GM12878 (cell line): ENCODE measurements at regions not wholly inside any gene's neighbourhood (a gene's known extent, or its start where the extent isn't known, plus 50 kb on each side); places are given as distances from the start of the nearest gene placed in this dataset.
A peak's percentile ranks its signal among the peaks of the same experiment; 100 is the strongest.

Experiments
- ATAC-seq: fragments of 200-7000 bp; cut with Tn5 transposase; 3 replicates; pipeline ENCODE4 v1.9.1; 2020; ENCODE audit warnings: mild to moderate bottlenecking, moderate library complexity
- BruUV-seq: library from RNA; stranded (reverse); fragments of 400-500 nt; replicated peaks from 2 replicates; lab custom pipeline; 2021; lab: Mats Ljungman, UMichigan
- CTCF ChIA-PET: fragments of 300-600 bp; sonication (Branson Sonifier 250); formaldehyde crosslinking; extraction: SDS; loops from one replicate; lab custom pipeline; 2021; ENCODE audit warnings: inconsistent platforms; lab: Yijun Ruan, JAX
- POLR2A ChIA-PET: fragments of 350-600 bp; formaldehyde crosslinking; extraction: SDS; loops from one replicate; lab custom pipeline; 2021; ENCODE audit warnings: inconsistent platforms; lab: Charles Lee
- RAD21 ChIA-PET: fragments of 300-600 bp; sonication (Branson Sonifier 250); formaldehyde crosslinking; loops from one replicate; lab custom pipeline; 2023; ENCODE audit warnings: antibody characterized with exemption; ENCODE audit not compliant: unreplicated experiment; lab: Charles Lee
- SMC1A ChIA-PET: fragments of 300-600 bp; sonication (Branson Sonifier 250); formaldehyde crosslinking; loops from one replicate; lab custom pipeline; 2023; ENCODE audit not compliant: unreplicated experiment, uncharacterized antibody; lab: Charles Lee
- DNase-seq: peaks from one replicate; pipeline ENCODE4 v3.0.0-alpha.2; 2011; ENCODE audit warnings: low read depth, low spot score
- FAIRE-seq: peaks from 3 replicates; lab custom pipeline; 2011; peaks lifted over from hg19 to GRCh38; lab: Jason Lieb, UNC
- H2AFZ ChIP-seq: 2 replicates; pipeline ENCODE4 v1.6.0; 2011; ENCODE audit warnings: low read depth, low read length, control low read depth; ENCODE audit not compliant: control insufficient read depth
- H3K27ac ChIP-seq: 2 replicates; pipeline ENCODE4 v1.5.1; 2011; ENCODE audit warnings: control low read depth; ENCODE audit not compliant: control insufficient read depth, insufficient read depth
- H3K27me3 ChIP-seq, 2 experiments: replicated peaks in 1 of 2; 2 replicates each; pipeline versions ENCODE4 v1.6.0 to v1.6.1; 2011; ENCODE audit warnings: low read length in 1 of 2; ENCODE audit not compliant: control insufficient read depth in 2 of 2, insufficient read depth in 2 of 2
- H3K36me3 ChIP-seq, 2 experiments: 2 replicates each; pipeline ENCODE4 v1.5.1; 2011; ENCODE audit warnings: low read length in 1 of 2; ENCODE audit not compliant: control insufficient read depth in 2 of 2, insufficient read depth in 2 of 2
- H3K4me1 ChIP-seq: 2 replicates; pipeline ENCODE4 v1.6.1; 2011; ENCODE audit warnings: mild to moderate bottlenecking, low read length, moderate library complexity, mixed read lengths; ENCODE audit not compliant: control insufficient read depth, insufficient read depth
- H3K4me2 ChIP-seq: 2 replicates; pipeline ENCODE4 v1.6.0; 2011; ENCODE audit warnings: control low read depth; ENCODE audit not compliant: control insufficient read depth, insufficient read depth
- H3K4me3 ChIP-seq: fragments of 200-600 bp; sonication (generic); 2 replicates; pipeline ENCODE4 v1.5.1; 2016
- H3K79me2 ChIP-seq: 2 replicates; pipeline ENCODE4 v1.6.0; 2011; ENCODE audit warnings: low read length; ENCODE audit not compliant: control insufficient read depth, insufficient read depth
- H3K9ac ChIP-seq: 2 replicates; pipeline ENCODE4 v1.8.0; 2011; ENCODE audit warnings: low read length, control low read depth, mixed read lengths; ENCODE audit not compliant: control insufficient read depth, insufficient read depth
- H3K9me3 ChIP-seq: replicated peaks from 3 replicates; pipeline ENCODE4 v1.5.1; 2011; ENCODE audit warnings: mild to moderate bottlenecking, low read length; ENCODE audit not compliant: control insufficient read depth, insufficient read depth
- H4K20me1 ChIP-seq: 2 replicates; pipeline ENCODE4 v1.6.0; 2011; ENCODE audit not compliant: control insufficient read depth, insufficient read depth
- CUX1 ChIP-seq: IDR thresholded peaks from 2 replicates; pipeline ENCODE4 v1.6.1; 2012; ENCODE audit warnings: improper control_type of control experiment, low read depth, low read length; ENCODE audit not compliant: insufficient replicate concordance
- EED ChIP-seq: sonication (generic); IDR thresholded peaks from 2 replicates; pipeline ENCODE4 v1.6.1; 2016; ENCODE audit warnings: antibody characterized with exemption, low read depth
- FOXK2 ChIP-seq: fragments of 450-650 bp; IDR thresholded peaks from 2 replicates; pipeline ENCODE4 v1.6.1; 2017; ENCODE audit warnings: mild to moderate bottlenecking, moderate library complexity
- HDGF ChIP-seq: fragments of 450-650 bp; IDR thresholded peaks from 2 replicates; pipeline ENCODE4 v1.6.1; 2016; ENCODE audit warnings: antibody characterized with exemption
- MTA2 ChIP-seq: fragments of 450-650 bp; IDR thresholded peaks from 2 replicates; pipeline ENCODE4 v1.6.1; 2016; ENCODE audit warnings: low read depth, mild to moderate bottlenecking, moderate library complexity
- MTA3 ChIP-seq: IDR thresholded peaks from 2 replicates; pipeline ENCODE4 v1.6.1; 2012; ENCODE audit warnings: low read length, inconsistent platforms, borderline replicate concordance
- MXI1 ChIP-seq: fragments of 150-350 bp; IDR thresholded peaks from 2 replicates; pipeline ENCODE4 v1.6.1; 2011; ENCODE audit warnings: low read depth, mild to moderate bottlenecking, inconsistent platforms, low read length, improper control_type of control experiment
- RB1 ChIP-seq: fragments of 450-650 bp; formaldehyde crosslinking; IDR thresholded peaks from 2 replicates; pipeline ENCODE4 v1.6.1; 2017; ENCODE audit warnings: mild to moderate bottlenecking, borderline replicate concordance
- USF1 ChIP-seq: IDR thresholded peaks from 2 replicates; pipeline ENCODE4 v1.6.1; 2011; ENCODE audit warnings: borderline replicate concordance, low read depth, mild to moderate bottlenecking, moderate library complexity, mixed read lengths, low read length; ENCODE audit not compliant: insufficient read depth; ENCODE audit errors: extremely low read length
- USF2 ChIP-seq: IDR thresholded peaks from 2 replicates; pipeline ENCODE4 v1.6.1; 2011; ENCODE audit warnings: low read depth, low read length, improper control_type of control experiment, borderline replicate concordance
- ZNF384 ChIP-seq: IDR thresholded peaks from 2 replicates; pipeline ENCODE4 v1.6.1; 2012; ENCODE audit warnings: low read depth, mild to moderate bottlenecking, low read length, improper control_type of control experiment, borderline replicate concordance
- ZNF622 ChIP-seq: fragments of 450-650 bp; IDR thresholded peaks from 2 replicates; pipeline ENCODE4 v1.6.1; 2017; ENCODE audit warnings: mild to moderate bottlenecking, inconsistent platforms
- WGBS: methylation state at CpG from one replicate; pipeline ENCODE4 v1.1.6; 2016; ENCODE audit warnings: low lambda C conversion rate; ENCODE audit not compliant: insufficient replicate concordance, insufficient coverage; ENCODE audit errors: missing lambda C conversion rate; 5-methylcytosine and 5-hydroxymethylcytosine counted together
- in situ Hi-C: fragments of 300-500 bp; cut with MboI; formaldehyde crosslinking; loops from 9 replicates; pipeline ENCODE4 v1.14.3; 2018; ENCODE audit warnings: mixed read lengths
- intact Hi-C: fragments of 100-400 bp; cut with micrococcal nuclease; formaldehyde crosslinking; loops from one replicate; pipeline ENCODE4 v1.14.2; 2022; ENCODE audit not compliant: unreplicated experiment
- TF ChIP-seq, protein P1 (sequence below): IDR thresholded peaks from 2 replicates; pipeline ENCODE4 v1.6.1; 2011; ENCODE audit warnings: mild to moderate bottlenecking, low read depth, low read length, moderate library complexity; ENCODE audit not compliant: insufficient replicate concordance

GRCh38 chrX:94914235-94914634 is 1240.2 kb downstream of the FAM133A start (continued):
- TF ChIP-seq CUX1 (no peak), USF1 (no peak)

DNA sequence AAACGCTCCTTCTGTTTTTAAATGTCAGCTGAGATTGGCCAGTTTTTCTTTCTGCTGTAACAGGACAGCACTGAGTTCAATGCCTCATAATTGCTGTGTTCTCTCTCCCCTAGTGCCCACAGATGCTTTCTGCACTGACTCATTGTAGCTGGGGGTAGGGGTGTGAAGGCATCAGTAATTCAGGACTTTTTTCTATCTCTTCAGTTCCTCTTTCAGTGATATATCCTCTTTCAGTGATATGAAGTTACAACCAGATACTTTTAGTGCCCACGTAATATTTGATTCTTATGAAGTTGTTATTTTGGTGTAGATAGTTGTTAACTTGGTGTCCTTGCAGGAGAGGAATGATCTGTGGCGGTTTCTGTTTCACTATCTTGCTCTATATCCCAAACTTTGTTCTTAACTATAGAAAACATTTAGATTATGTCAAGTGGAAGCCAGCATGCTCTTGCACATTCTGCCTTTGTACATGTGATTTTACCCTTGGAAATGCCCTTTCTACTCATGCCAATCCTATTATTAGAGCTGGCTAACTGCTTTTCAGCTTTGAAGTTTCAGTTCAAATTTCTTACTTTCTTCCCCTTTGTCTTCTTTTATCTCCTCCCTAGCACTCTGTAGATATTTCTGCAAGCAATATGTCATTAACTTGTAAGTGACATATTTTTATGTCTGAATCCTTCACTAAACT is 1258.4 kb downstream of the FAM133A start:
- Histone ChIP-seq H3K4me1 (no peaks in the 10 kb centered on the region), H3K9ac (no peak overlapping the region), H3K4me3 (no peak overlapping the region), H3K9me3 (no peaks in the 10 kb centered on the region; the same call in 2 of the 3 replicates), H3K27ac (no peak overlapping the region), H3K4me2 (no peak overlapping the region), H4K20me1 (no peaks in the 10 kb centered on the region), H3K79me2 (no peaks in the 10 kb centered on the region), H2AFZ (no peak overlapping the region), H3K36me3 (no peaks in the 10 kb centered on the region), H3K27me3 (no peaks in the 10 kb centered on the region)
- SMC1A ChIA-PET, result interaction anchor here (0.7 to 2.4 kb wide), 14 partner anchors 15 to 135 kb away, joined by 3 to 15 read pairs (median 6); no protein-coding TSS in a partner anchor
- CTCF ChIA-PET, result interaction anchor here (0.7 to 2.7 kb wide), 14 partner anchors 31 to 144 kb away, joined by 3 to 12 read pairs (median 3); no protein-coding TSS in a partner anchor
- intact Hi-C loops (no loop called here), in situ Hi-C loops (no loop called here)
- no peak for FAIRE-seq
- POLR2A ChIA-PET, result interaction anchor here (1.3 to 1.7 kb wide), 3 partner anchors 30 to 102 kb away, joined by 4 to 7 read pairs (median 4); no protein-coding TSS in a partner anchor
- WGBS, result 4% methylated on average over 3 of the region's 3 CpGs
- peak; percentile 97 for ATAC-seq
- RAD21 ChIA-PET, result interaction anchor here (0.7 to 2.1 kb wide), 13 partner anchors 18 to 144 kb away, joined by 3 to 12 read pairs (median 4); no protein-coding TSS in a partner anchor
- peak; percentile 12 for DNase-seq
- BruUV-seq, result no TSS peak
- TF ChIP-seq ZNF622 (no peak), RB1 (no peak), MTA2 (peak; percentile 66), MTA3 (no peak), MXI1 (no peak), FOXK2 (no peak), USF2 (no peak), HDGF (no peak), ZNF384 (peak; percentile 49; the same call in 1 of the 2 replicates), EED (no peak)
- TF ChIP-seq, protein P1, sequence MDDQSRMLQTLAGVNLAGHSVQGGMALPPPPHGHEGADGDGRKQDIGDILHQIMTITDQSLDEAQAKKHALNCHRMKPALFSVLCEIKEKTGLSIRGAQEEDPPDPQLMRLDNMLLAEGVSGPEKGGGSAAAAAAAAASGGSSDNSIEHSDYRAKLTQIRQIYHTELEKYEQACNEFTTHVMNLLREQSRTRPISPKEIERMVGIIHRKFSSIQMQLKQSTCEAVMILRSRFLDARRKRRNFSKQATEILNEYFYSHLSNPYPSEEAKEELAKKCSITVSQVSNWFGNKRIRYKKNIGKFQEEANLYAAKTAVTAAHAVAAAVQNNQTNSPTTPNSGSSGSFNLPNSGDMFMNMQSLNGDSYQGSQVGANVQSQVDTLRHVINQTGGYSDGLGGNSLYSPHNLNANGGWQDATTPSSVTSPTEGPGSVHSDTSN, result no peak
